ENCODE measurements at regions not wholly inside any gene's neighbourhood (a gene's known extent, or its start where the extent isn't known, plus 50 kb on each side); places are given as distances from the start of the nearest gene placed in this dataset.
"Not testable (repeated sequence)": the region's sequence is repeated elsewhere in the genome, so short reads cannot be mapped to it uniquely, and the experiment has no call there.

DNA sequence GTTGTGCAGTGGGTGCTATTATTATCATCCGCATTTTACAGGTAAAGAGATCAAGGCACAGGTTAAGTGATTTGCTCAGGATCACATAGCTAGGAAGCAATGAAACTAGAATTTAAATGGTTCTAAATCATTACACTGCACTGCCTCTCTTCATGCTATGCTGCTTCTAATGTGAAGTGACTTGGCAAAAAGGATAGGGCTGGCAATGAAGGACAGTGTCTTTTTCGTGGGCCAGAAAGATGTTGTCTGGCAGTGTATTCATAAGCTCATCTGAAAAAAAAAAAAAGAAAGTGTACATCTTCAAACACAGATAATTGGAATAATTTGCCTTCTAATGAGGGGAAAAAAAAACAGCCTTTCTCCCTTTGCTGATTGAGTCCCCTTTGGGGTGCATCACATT lies 132.2 kb upstream of the FUNDC1 start:
- DNase-seq: no peak

GRCh38 chrX:44669626-44670025 lies 127.0 kb upstream of the FUNDC1 start:
- DNase-seq: no peak

GRCh38 chrX:44667771-44668170 lies 125.1 kb upstream of the FUNDC1 start:
- no peak for DNase-seq

DNA sequence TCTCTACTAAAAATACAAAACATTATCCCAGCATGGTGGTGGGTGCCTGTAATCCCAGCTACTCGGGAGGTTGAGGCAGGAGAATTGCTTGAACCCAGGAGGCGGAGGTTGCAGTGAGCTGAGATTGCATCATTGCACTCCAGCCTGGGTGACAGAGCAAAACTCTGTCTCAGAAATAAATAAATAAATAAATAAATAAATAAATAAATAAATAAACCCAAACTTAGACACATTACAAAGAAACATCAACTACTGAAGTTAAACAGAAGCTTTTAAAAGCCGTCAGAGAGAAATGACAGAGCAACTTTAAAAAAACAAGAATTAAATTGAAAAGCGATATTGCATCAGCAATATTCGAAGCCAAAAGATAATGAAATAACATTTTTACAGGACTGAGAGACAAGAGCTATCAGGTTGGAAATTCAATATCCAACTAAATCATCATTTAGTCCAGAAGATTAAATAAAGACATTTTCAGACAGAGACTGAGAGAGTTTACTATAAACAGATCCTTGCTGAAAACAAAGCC lies 115.1 kb upstream of the FUNDC1 start:
- DNase-seq: not testable (repeated sequence)

DNA sequence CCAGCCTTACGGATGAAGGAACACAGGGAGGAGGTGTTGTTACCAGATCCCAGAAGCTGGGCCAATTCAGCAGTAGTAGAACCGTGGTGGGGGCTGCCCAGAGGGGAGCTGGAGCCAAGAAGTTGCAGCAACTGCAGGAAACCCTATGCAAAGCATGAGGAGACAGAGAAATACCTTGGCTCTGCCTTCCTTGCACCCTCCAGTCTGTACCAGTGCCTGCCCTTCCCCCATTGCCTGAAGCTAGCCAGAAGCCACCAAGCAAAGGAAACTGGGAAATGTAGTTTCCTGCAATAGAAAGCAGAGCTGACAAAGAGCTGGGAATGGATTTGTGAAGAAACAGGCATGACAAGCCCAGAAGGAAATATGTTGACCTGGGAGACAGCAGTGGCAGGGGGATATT lies 108.7 kb upstream of the FUNDC1 start:
- DNase-seq: no peak

DNA sequence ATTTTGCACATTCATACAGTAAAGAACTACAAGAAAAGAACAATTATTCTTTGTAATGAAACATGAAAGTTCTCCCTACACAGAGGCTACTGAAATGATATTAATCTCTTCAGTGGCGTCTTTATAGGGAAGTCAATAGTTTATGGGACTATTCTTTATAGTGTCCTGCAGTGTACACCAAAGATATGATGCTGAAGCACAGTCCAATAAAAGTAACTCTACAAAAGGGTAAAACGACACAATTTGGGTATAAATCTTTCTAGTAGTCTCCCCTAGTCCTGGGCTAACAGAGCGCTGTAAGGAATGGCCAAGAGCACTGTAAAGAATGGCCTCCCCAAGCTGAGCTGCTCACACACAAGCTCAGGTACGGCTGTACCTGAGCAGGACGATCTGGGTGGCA lies 101.1 kb upstream of the FUNDC1 start:
- DNase-seq: no peak

DNA sequence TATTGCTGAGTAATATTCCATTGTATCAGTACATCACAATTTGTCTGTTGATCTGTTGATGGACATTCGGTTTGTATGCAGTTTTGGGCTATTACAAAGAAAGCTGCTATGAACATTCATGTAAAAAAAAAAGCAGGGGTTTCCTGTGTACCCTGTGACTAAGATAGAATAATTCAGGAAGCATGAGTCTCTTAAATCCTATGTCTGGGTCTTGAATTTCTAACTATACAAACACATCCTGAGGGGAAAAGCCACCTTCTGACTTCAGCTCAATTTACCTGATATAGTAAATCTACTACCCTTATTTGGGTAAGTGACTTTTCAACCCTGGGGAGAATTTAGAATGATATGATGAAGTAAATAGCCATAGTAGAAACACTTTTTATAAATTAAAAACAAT lies 94.6 kb upstream of the FUNDC1 start:
- DNase-seq: no peak

DNA sequence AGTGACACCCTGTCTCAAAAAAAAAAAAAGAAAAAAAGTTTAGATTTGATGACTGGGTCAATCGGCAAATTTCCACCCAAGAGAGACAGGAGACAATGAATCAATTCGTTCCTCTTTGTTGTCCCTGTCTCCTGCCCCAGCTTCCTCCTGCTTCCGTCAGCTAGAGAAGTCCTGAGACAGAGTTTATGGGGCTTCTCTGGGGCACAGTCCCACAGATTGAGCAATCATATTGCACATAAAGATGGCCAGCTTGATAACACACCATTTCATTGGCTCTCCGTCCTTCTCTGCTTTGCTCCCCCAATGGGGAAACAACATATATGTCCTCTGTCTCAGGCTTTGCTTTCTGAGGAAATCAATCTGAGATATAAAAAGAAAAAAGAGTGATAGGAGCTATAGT lies 78.4 kb upstream of the FUNDC1 start:
- DNase-seq: no peak

DNA sequence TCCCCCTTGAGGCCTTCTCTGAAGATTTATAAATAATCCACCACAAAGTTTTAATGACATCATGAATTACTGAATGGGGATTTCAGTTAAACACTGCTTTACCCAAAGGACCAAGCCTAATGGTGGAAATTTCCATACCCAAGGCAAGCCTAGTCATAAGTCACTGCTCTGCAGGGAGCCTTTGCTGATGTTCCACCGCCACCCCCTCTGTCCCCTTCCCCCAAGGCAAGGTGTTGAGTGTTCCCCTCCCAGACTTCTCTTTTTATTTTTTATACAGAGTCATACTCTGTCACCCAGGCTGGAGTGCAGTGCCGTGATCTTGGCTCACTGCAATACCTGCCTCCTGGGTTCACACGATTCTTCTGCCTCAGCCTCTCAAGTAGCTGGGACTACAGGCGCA lies 76.4 kb upstream of the FUNDC1 start:
- no peak for DNase-seq

- DNase-seq: no peak
These were observed 53.6 kb upstream of the FUNDC1 start for GRCh38 chrX:44596277-44596676.

Measured in right kidney (tissue), 1 donor.